ENCODE measurements at regions not wholly inside any gene's neighbourhood (a gene's known extent, or its start where the extent isn't known, plus 50 kb on each side); places are given as distances from the start of the nearest gene placed in this dataset.
A peak's percentile ranks its signal among the peaks of the same experiment; 100 is the strongest.

GRCh38 chr14:21999402-21999801, 325.8 kb upstream of the OR4E1 start:
- DNase-seq (no peak), ATAC-seq (no peak)
- Histone ChIP-seq H3K27ac (no peak overlapping the region), H3K36me3 (no peaks in the 10 kb centered on the region), H3K4me1 (no peaks in the 10 kb centered on the region), H3K27me3 (ENCODE audit: low read depth) (no peaks in the 10 kb centered on the region), H3K9me3 (no peaks in the 10 kb centered on the region), H3K4me3 (no peak overlapping the region)
- intact Hi-C loops (cut with DNase I), result no loop called here
- TF ChIP-seq, protein P1, sequence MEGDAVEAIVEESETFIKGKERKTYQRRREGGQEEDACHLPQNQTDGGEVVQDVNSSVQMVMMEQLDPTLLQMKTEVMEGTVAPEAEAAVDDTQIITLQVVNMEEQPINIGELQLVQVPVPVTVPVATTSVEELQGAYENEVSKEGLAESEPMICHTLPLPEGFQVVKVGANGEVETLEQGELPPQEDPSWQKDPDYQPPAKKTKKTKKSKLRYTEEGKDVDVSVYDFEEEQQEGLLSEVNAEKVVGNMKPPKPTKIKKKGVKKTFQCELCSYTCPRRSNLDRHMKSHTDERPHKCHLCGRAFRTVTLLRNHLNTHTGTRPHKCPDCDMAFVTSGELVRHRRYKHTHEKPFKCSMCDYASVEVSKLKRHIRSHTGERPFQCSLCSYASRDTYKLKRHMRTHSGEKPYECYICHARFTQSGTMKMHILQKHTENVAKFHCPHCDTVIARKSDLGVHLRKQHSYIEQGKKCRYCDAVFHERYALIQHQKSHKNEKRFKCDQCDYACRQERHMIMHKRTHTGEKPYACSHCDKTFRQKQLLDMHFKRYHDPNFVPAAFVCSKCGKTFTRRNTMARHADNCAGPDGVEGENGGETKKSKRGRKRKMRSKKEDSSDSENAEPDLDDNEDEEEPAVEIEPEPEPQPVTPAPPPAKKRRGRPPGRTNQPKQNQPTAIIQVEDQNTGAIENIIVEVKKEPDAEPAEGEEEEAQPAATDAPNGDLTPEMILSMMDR (IDR thresholded peaks at IDR 0.05), result no peak

GRCh38 chr14:21997300-21997699, 323.7 kb upstream of the OR4E1 start:
- ATAC-seq (peak in 1 of 2 donors; percentile 29), DNase-seq (no peak)
- no peak overlapping the region for H3K4me3 ChIP-seq
- H3K9me3 ChIP-seq, result no peaks in the 10 kb centered on the region
- H3K27ac ChIP-seq, result no peak overlapping the region
- no peaks in the 10 kb centered on the region for H3K4me1 ChIP-seq
- H3K36me3 ChIP-seq, result no peaks in the 10 kb centered on the region
- H3K27me3 ChIP-seq (ENCODE audit: low read depth), result no peaks in the 10 kb centered on the region
- TF ChIP-seq, protein P1 (IDR thresholded peaks at IDR 0.05), result peak; percentile 12
- intact Hi-C loops (cut with DNase I), result no loop called here

- TF ChIP-seq, protein P1 (IDR thresholded peaks at IDR 0.05), result no peak
- no peaks in the 10 kb centered on the region for H3K36me3 ChIP-seq
- H3K27ac ChIP-seq, result no peak overlapping the region
- no peak for ATAC-seq
- H3K4me1 ChIP-seq, result no peaks in the 10 kb centered on the region
- no peak overlapping the region for H3K4me3 ChIP-seq
- H3K9me3 ChIP-seq, result no peaks in the 10 kb centered on the region
- DNase-seq, result no peak
- intact Hi-C loops (cut with DNase I), result no loop called here
- H3K27me3 ChIP-seq (ENCODE audit: low read depth), result no peaks in the 10 kb centered on the region
These were observed 321.7 kb upstream of the OR4E1 start for GRCh38 chr14:21995332-21995731.

GRCh38 chr14:21993837-21994236, 320.2 kb upstream of the OR4E1 start:
- intact Hi-C loops (cut with DNase I), result no loop called here
- TF ChIP-seq, protein P1 (IDR thresholded peaks at IDR 0.05), result no peak
- Histone ChIP-seq H3K9me3 (no peaks in the 10 kb centered on the region), H3K36me3 (no peaks in the 10 kb centered on the region), H3K27ac (no peak overlapping the region), H3K27me3 (ENCODE audit: low read depth) (no peaks in the 10 kb centered on the region), H3K4me1 (no peaks in the 10 kb centered on the region), H3K4me3 (no peak overlapping the region)
- DNase-seq, result no peak
- no peak for ATAC-seq

- H3K36me3 ChIP-seq, result no peaks in the 10 kb centered on the region
- DNase-seq, result no peak
- H3K27ac ChIP-seq, result no peak overlapping the region
- ATAC-seq, result no peak
- H3K27me3 ChIP-seq (ENCODE audit: low read depth), result no peaks in the 10 kb centered on the region
- no peaks in the 10 kb centered on the region for H3K9me3 ChIP-seq
- TF ChIP-seq, protein P1 (IDR thresholded peaks at IDR 0.05), result no peak
- no peaks in the 10 kb centered on the region for H3K4me1 ChIP-seq
- H3K4me3 ChIP-seq, result no peak overlapping the region
- intact Hi-C loops (cut with DNase I), result no loop called here
These were observed 319.5 kb upstream of the OR4E1 start for GRCh38 chr14:21993070-21993469.

- no peak for ATAC-seq
- H3K4me1 ChIP-seq, result no peaks in the 10 kb centered on the region
- H3K36me3 ChIP-seq, result no peaks in the 10 kb centered on the region
- no peak overlapping the region for H3K4me3 ChIP-seq
- DNase-seq, result no peak
- H3K27ac ChIP-seq, result no peak overlapping the region
- intact Hi-C loops (cut with DNase I), result no loop called here
- H3K9me3 ChIP-seq, result no peaks in the 10 kb centered on the region
- H3K27me3 ChIP-seq (ENCODE audit: low read depth), result no peaks in the 10 kb centered on the region
- TF ChIP-seq, protein P1 (IDR thresholded peaks at IDR 0.05), result no peak
These were observed 317.5 kb upstream of the OR4E1 start for GRCh38 chr14:21991130-21991529.
